Activated CD8-positive, alpha-beta T cell treated with anti-CD3 and anti-CD28 coated beads, Interleukin-2, amount 10 ng/mL, durations not matched to agents 7 days and 5 days (primary cell): ENCODE measurements at regions not wholly inside any gene's neighbourhood (a gene's known extent, or its start where the extent isn't known, plus 50 kb on each side); places are given as distances from the start of the nearest gene placed in this dataset.

Experiments used
- ATAC-seq: fragments of 150-1000 bp; cut with Tn5 transposase; one replicate; pipeline ENCODE4 v1.10.0; 2021; ENCODE audit warnings: moderate library complexity
- CTCF ChIA-PET: fragments of 350-600 bp; sonication (Branson Sonifier 250); formaldehyde crosslinking; loops from one replicate; lab custom pipeline; 2021; ENCODE audit warnings: antibody characterized with exemption; lab: Charles Lee
- POLR2A ChIA-PET: fragments of 350-600 bp; sonication (Branson Sonifier 250); formaldehyde crosslinking; loops from one replicate; lab custom pipeline; 2021; ENCODE audit warnings: antibody characterized with exemption; lab: Charles Lee
- DNase-seq: peaks from one replicate; pipeline ENCODE4 v3.0.0-alpha.2; 2020
- H3K27ac Mint-ChIP-seq: one replicate; pipeline ENCODE4 v1.8.0; 2021; ENCODE audit warnings: mild to moderate bottlenecking, mixed read lengths
- H3K27me3 Mint-ChIP-seq: one replicate; pipeline ENCODE4 v1.8.0; 2021; ENCODE audit warnings: low read depth, mixed read lengths
- H3K36me3 Mint-ChIP-seq: one replicate; pipeline ENCODE4 v1.8.0; 2021; ENCODE audit warnings: low read depth, mixed read lengths
- H3K4me1 Mint-ChIP-seq: one replicate; pipeline ENCODE4 v1.8.0; 2021; ENCODE audit warnings: low read depth, mixed read lengths
- H3K4me3 Mint-ChIP-seq: one replicate; pipeline ENCODE4 v1.8.0; 2021; ENCODE audit warnings: mild to moderate bottlenecking, mixed read lengths
- H3K9me3 Mint-ChIP-seq: one replicate; pipeline ENCODE4 v1.8.0; 2022; ENCODE audit warnings: mixed read lengths; ENCODE audit not compliant: insufficient read depth

GRCh38 chr13:79124183-79124582 lies 281.9 kb downstream of the RBM26 start:
- Mint-ChIP-seq H3K9me3 (no peaks in the 10 kb centered on the region), H3K27ac (no peak overlapping the region), H3K4me1 (no peaks in the 10 kb centered on the region), H3K36me3 (no peaks in the 10 kb centered on the region), H3K27me3 (peaks cover 2% of the 10 kb centered on the region), H3K4me3 (no peak overlapping the region)
- ATAC-seq (no peak), DNase-seq (no peak)
- POLR2A ChIA-PET = no interaction called here
- CTCF ChIA-PET = no interaction called here

GRCh38 chr13:79121286-79121685 lies 284.8 kb downstream of the RBM26 start:
- Mint-ChIP-seq H3K36me3 (no peaks in the 10 kb centered on the region), H3K27me3 (peaks cover 2% of the 10 kb centered on the region), H3K4me1 (no peaks in the 10 kb centered on the region), H3K27ac (no peak overlapping the region), H3K4me3 (no peak overlapping the region), H3K9me3 (no peaks in the 10 kb centered on the region)
- ChIA-PET CTCF (interaction anchor here (0.6 kb wide), 1 partner anchor 10 kb away, joined by 3 read pairs; no protein-coding TSS in a partner anchor), POLR2A (no interaction called here)
- DNase-seq (no peak), ATAC-seq (no peak)

GRCh38 chr13:79119578-79120107 lies 286.4 kb downstream of the RBM26 start:
- H3K9me3 Mint-ChIP-seq = no peaks in the 10 kb centered on the region
- H3K4me3 Mint-ChIP-seq = no peak overlapping the region
- H3K27ac Mint-ChIP-seq = no peak overlapping the region
- ATAC-seq = no peak
- no peaks in the 10 kb centered on the region for H3K4me1 Mint-ChIP-seq
- POLR2A ChIA-PET = no interaction called here
- CTCF ChIA-PET = no interaction called here
- no peaks in the 10 kb centered on the region for H3K27me3 Mint-ChIP-seq
- H3K36me3 Mint-ChIP-seq = no peaks in the 10 kb centered on the region
- no peak for DNase-seq

- ChIA-PET CTCF (no interaction called here), POLR2A (no interaction called here)
- Mint-ChIP-seq H3K27ac (no peak overlapping the region), H3K4me3 (no peak overlapping the region), H3K9me3 (no peaks in the 10 kb centered on the region), H3K27me3 (peaks cover 5% of the 10 kb centered on the region), H3K4me1 (no peaks in the 10 kb centered on the region), H3K36me3 (no peaks in the 10 kb centered on the region)
- ATAC-seq (no peak), DNase-seq (no peak)
Observed at GRCh38 chr13:79112016-79112415, 294.0 kb downstream of the RBM26 start.

- H3K27me3 Mint-ChIP-seq = peaks cover 7% of the 10 kb centered on the region
- H3K27ac Mint-ChIP-seq = no peak overlapping the region
- ChIA-PET CTCF (no interaction called here), POLR2A (no interaction called here)
- H3K36me3 Mint-ChIP-seq = no peaks in the 10 kb centered on the region
- H3K9me3 Mint-ChIP-seq = no peaks in the 10 kb centered on the region
- no peak overlapping the region for H3K4me3 Mint-ChIP-seq
- H3K4me1 Mint-ChIP-seq = no peaks in the 10 kb centered on the region
- DNase-seq = no peak
- no peak for ATAC-seq
Observed at GRCh38 chr13:79108914-79109643, 297.0 kb downstream of the RBM26 start.

- no peak for DNase-seq
Observed at GRCh38 chr13:79098596-79098995, 307.5 kb downstream of the RBM26 start.

GRCh38 chr13:79097201-79097600 lies 308.9 kb downstream of the RBM26 start:
- no peak overlapping the region for H3K4me3 Mint-ChIP-seq
- H3K27ac Mint-ChIP-seq = no peak overlapping the region
- ChIA-PET CTCF (no interaction called here), POLR2A (no interaction called here)
- DNase-seq (no peak), ATAC-seq (no peak)
- H3K4me1 Mint-ChIP-seq = no peaks in the 10 kb centered on the region
- H3K36me3 Mint-ChIP-seq = no peaks in the 10 kb centered on the region
- no peaks in the 10 kb centered on the region for H3K9me3 Mint-ChIP-seq
- no peaks in the 10 kb centered on the region for H3K27me3 Mint-ChIP-seq

More at GRCh38 chr13:79098596-79098995, 307.5 kb downstream of the RBM26 start:
- no peak for ATAC-seq
- ChIA-PET POLR2A (no interaction called here), CTCF (no interaction called here)
- H3K36me3 Mint-ChIP-seq = no peaks in the 10 kb centered on the region
- H3K4me1 Mint-ChIP-seq = no peaks in the 10 kb centered on the region
- no peak overlapping the region for H3K4me3 Mint-ChIP-seq
- H3K27ac Mint-ChIP-seq = no peak overlapping the region
- no peaks in the 10 kb centered on the region for H3K27me3 Mint-ChIP-seq
- H3K9me3 Mint-ChIP-seq = no peaks in the 10 kb centered on the region

GRCh38 chr13:79096099-79096498 lies 310.0 kb downstream of the RBM26 start:
- H3K27me3 Mint-ChIP-seq = no peaks in the 10 kb centered on the region
- ATAC-seq = no peak
- H3K27ac Mint-ChIP-seq = no peak overlapping the region
- H3K36me3 Mint-ChIP-seq = no peaks in the 10 kb centered on the region
- no peaks in the 10 kb centered on the region for H3K4me1 Mint-ChIP-seq
- POLR2A ChIA-PET = no interaction called here
- CTCF ChIA-PET = no interaction called here
- no peak for DNase-seq
- H3K4me3 Mint-ChIP-seq = no peak overlapping the region
- H3K9me3 Mint-ChIP-seq = no peaks in the 10 kb centered on the region

GRCh38 chr13:79090552-79091124 lies 315.4 kb downstream of the RBM26 start:
- Mint-ChIP-seq H3K36me3 (no peaks in the 10 kb centered on the region), H3K27ac (no peak overlapping the region), H3K27me3 (peaks cover 11% of the 10 kb centered on the region), H3K4me3 (no peak overlapping the region), H3K4me1 (no peaks in the 10 kb centered on the region), H3K9me3 (no peaks in the 10 kb centered on the region)
- ChIA-PET CTCF (interaction anchor here (1.5 kb wide), 1 partner anchor 10 kb away, joined by 4 read pairs; no protein-coding TSS in a partner anchor), POLR2A (no interaction called here)
- DNase-seq (no peak), ATAC-seq (no peak)

- Mint-ChIP-seq H3K27me3 (peaks cover 13% of the 10 kb centered on the region), H3K36me3 (no peaks in the 10 kb centered on the region), H3K4me3 (no peak overlapping the region), H3K27ac (no peak overlapping the region), H3K9me3 (no peaks in the 10 kb centered on the region), H3K4me1 (no peaks in the 10 kb centered on the region)
- ATAC-seq = no peak
- POLR2A ChIA-PET = no interaction called here
- no peak for DNase-seq
- CTCF ChIA-PET = no interaction called here
Observed at GRCh38 chr13:79084802-79085424, 321.1 kb downstream of the RBM26 start.

- POLR2A ChIA-PET = no interaction called here
- H3K27me3 Mint-ChIP-seq = peaks cover 5% of the 10 kb centered on the region
- CTCF ChIA-PET = no interaction called here
- no peak overlapping the region for H3K27ac Mint-ChIP-seq
- no peaks in the 10 kb centered on the region for H3K36me3 Mint-ChIP-seq
- DNase-seq (no peak), ATAC-seq (no peak)
- H3K9me3 Mint-ChIP-seq = no peaks in the 10 kb centered on the region
- no peak overlapping the region for H3K4me3 Mint-ChIP-seq
- peaks cover 5% of the 10 kb centered on the region for H3K4me1 Mint-ChIP-seq
Observed at GRCh38 chr13:79081942-79082341, 324.1 kb downstream of the RBM26 start.

GRCh38 chr13:79079351-79079839 lies 326.7 kb downstream of the RBM26 start:
- no peaks in the 10 kb centered on the region for H3K36me3 Mint-ChIP-seq
- peaks cover 7% of the 10 kb centered on the region for H3K27me3 Mint-ChIP-seq
- H3K9me3 Mint-ChIP-seq = no peaks in the 10 kb centered on the region
- ChIA-PET CTCF (no interaction called here), POLR2A (no interaction called here)
- no peak overlapping the region for H3K4me3 Mint-ChIP-seq
- H3K4me1 Mint-ChIP-seq = peaks cover 5% of the 10 kb centered on the region
- no peak overlapping the region for H3K27ac Mint-ChIP-seq
- ATAC-seq = no peak
- no peak for DNase-seq
